Fibroblast of mammary gland (primary cell): ENCODE measurements at regions not wholly inside any gene's neighbourhood (a gene's known extent, or its start where the extent isn't known, plus 50 kb on each side); places are given as distances from the start of the nearest gene placed in this dataset.

Experiments used
- DNase-seq: peaks from one replicate; pipeline ENCODE4 v3.0.0-alpha.2; 2010; ENCODE audit warnings: low read depth
- H3K4me3 ChIP-seq: 2 replicates; pipeline ENCODE4 v1.5.1; 2011; ENCODE audit warnings: low read depth, mild to moderate bottlenecking, low read length, moderate library complexity; ENCODE audit not compliant: control insufficient read depth
- TF ChIP-seq, protein P1 (sequence below): conservative IDR thresholded peaks from 2 replicates; pipeline ENCODE4 v1.5.1; 2011; ENCODE audit warnings: low read depth, low read length, inconsistent platforms; ENCODE audit not compliant: control insufficient read depth, insufficient read depth

DNA sequence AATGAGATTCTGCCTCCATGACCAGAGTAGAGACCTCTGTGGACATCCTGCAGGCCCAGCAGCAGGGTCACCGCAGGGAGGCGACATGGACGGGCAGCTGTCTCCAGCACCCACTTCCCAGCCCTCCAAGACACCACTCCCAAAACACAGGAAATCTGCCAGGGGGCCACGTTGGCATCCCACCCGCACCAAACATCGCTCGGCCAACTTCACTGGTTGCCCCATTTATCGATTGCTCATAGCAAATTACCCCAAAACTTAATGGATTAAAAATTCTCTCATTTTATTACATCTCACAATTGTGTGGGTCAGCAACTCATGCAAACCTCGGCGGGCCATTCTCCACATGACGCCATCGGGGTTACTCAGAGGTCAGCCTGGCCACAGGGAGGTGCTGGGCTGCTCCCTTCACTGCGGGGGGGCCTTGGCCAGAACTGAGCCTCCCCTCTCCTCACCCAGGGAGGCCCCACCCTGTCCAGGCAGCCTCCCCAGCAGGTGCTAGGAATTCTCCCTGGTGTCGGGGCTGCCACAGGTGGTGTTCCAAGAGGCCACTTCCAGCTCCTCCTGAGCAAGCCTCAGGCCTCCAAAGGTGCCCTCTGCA lies 420.7 kb upstream of the MYT1L start:
- TF ChIP-seq, protein P1, sequence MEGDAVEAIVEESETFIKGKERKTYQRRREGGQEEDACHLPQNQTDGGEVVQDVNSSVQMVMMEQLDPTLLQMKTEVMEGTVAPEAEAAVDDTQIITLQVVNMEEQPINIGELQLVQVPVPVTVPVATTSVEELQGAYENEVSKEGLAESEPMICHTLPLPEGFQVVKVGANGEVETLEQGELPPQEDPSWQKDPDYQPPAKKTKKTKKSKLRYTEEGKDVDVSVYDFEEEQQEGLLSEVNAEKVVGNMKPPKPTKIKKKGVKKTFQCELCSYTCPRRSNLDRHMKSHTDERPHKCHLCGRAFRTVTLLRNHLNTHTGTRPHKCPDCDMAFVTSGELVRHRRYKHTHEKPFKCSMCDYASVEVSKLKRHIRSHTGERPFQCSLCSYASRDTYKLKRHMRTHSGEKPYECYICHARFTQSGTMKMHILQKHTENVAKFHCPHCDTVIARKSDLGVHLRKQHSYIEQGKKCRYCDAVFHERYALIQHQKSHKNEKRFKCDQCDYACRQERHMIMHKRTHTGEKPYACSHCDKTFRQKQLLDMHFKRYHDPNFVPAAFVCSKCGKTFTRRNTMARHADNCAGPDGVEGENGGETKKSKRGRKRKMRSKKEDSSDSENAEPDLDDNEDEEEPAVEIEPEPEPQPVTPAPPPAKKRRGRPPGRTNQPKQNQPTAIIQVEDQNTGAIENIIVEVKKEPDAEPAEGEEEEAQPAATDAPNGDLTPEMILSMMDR = no peak
- no peak overlapping the region for H3K4me3 ChIP-seq
- no peak for DNase-seq

DNA sequence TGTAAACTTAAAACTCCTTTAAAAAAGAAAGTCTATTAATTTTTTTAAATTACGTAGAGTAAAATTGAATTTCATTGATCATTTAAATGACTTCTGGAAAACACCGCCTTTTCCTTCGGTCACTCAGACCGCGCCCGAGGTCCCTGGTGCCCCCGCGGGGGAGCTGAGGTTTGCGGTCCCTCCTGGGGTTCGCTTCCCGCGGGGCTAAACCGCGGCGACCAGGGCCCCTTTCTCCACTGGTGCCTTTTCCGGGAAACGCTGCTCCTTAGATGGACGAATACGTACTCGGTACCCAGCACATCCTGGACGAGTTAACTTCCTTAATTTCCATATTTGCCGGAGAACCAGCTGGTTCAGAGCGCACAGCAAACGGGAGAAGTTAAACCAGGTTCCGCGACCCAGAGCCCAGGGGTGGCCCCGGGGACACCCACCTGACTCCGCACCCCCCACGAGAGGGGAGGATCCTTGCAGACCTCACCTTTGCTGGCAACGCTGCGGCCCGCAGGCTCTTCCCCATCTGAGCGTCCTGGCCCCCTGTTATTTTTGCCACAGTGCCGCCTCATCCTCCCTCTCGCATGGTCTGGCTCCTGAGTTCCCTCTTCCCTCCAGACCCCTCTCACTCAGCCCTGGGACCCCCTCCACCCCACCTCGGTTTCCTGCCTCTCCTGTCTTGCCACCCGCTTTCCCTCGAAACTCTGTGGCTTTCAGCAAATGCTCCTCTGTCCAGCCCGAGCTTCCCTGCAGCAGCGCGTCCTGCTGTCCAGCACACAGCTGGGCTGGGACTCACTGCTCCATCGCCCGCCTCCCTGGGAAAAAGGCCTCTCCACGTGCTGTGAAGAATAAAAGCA lies 420.0 kb upstream of the MYT1L start:
- H3K4me3 ChIP-seq = no peak overlapping the region
- TF ChIP-seq, protein P1 = no peak
- no peak for DNase-seq

DNA sequence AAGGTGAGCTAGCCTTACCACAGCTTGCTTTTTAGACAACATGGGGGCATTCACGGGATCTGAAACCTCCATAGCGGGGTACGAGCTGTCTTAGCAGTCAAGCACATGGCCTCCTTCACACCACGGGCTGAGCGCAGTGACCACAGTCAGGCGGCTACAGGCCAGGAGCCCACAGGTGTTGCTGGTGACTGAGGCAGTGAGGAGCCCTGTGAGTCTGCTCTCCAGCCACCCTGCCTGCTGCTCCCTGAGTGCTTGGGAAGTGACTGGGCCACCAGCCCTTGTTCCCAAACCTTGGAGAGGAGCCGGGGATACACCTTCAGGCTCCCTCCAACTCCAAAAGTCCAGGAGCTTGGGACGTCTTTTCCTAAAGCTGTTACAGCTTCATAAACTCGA lies 418.1 kb upstream of the MYT1L start:
- no peak overlapping the region for H3K4me3 ChIP-seq
- TF ChIP-seq, protein P1 = no peak
- DNase-seq = no peak

DNA sequence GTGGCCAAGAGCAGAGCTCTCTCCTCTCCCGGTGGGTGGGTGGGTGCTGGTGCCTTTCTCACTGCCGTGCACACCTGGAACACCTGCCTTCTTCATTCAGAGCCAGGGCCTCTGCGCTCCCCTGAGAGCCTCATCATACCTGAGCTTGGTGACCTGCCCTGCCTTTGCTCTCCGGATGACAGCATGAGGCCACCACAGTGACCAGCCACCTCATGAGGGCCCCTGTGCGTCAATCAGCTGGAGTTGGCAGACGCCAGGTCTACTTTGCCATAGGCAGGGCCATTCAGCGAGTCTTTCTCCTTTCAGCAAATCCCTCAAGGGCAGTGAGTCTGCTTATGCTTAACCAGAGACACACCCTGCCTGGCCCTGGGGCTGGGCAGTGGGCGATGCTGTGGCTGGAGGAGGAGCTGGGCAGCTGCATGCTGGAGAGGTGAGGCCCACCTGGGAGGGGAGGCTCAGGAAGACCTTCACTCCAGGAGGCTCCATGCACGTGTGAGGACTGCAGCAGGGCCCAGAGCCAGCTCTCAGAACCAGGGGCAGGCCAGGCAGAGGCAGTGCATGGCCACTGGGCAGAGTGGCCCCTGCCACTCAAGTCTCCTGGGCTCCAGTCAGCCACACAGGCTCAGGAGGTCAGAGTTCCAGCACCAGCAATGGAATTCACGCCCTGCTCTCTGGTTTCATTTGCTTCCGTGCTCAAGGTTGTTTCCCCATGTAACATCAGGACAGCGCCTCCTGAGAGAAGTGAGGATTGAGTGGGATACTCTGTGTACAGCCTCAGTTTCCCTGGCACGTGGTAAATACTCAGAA lies 417.5 kb upstream of the MYT1L start:
- H3K4me3 ChIP-seq = no peak overlapping the region
- no peak for DNase-seq
- TF ChIP-seq, protein P1 = no peak

DNA sequence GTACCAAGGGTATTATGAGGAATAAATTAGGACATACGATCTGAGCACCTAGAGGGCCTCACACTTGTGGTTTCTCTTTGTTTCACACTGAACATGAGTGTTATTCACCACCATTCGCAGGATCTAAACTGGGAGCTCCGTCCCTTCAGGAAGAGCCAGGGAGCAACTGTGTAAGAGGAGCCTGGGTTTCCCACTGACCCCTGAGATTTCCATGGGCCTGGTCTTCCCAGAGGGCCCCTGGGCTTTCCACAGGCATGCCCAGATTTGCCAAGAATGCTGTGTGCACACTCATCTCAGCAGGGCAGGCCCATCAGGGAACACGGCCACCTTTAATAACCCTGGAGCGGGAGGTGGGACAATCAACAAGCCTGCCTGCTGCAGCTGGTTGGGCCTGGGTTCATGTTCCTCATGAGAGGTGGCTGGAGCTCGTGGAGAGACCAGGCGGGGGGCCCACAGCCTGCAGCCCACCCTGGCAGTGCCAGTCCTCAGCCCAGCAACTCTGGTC lies 416.8 kb upstream of the MYT1L start:
- no peak overlapping the region for H3K4me3 ChIP-seq
- TF ChIP-seq, protein P1 = no peak
- no peak for DNase-seq

DNA sequence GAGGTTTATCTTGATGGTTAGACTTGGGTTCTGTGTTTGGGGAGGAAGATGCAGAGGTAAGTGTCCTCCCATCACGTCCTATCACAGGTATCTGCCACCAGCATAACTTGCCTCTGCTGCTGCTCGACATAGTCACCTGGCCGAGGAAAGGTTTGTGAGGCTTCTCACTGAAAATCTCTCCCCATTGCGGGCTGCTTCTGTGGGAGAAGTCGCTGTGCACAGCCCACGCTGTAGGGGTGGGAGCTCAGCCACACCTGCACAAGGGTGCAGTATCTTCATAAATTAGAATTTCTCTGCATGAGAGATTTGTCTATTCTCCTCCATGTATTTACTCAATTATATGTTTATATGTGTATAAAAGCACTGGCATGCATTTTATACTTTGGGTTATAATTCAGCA lies 415.7 kb upstream of the MYT1L start:
- TF ChIP-seq, protein P1 = no peak

More for the DNA sequence above, 415.7 kb upstream of the MYT1L start:
- DNase-seq = no peak
- H3K4me3 ChIP-seq = no peak overlapping the region
